Peyer's patch (tissue), 4 donors: ENCODE measurements at regions not wholly inside any gene's neighbourhood (a gene's known extent, or its start where the extent isn't known, plus 50 kb on each side); places are given as distances from the start of the nearest gene placed in this dataset.
"Not testable (repeated sequence)": the region's sequence is repeated elsewhere in the genome, so short reads cannot be mapped to it uniquely, and the experiment has no call there.

Experiments
- POLR2A ChIP-seq, 2 donors: fragments of 450-650 bp; IDR thresholded peaks; one replicate each; pipeline ENCODE4 v1.5.1; 2017; ENCODE audit warnings: antibody characterized with exemption in 2 of 2, mild to moderate bottlenecking in 2 of 2, moderate library complexity in 2 of 2
- TF ChIP-seq, protein P1 (sequence below), 6 experiments: fragments of 450-650 bp in 4 of 6; fragments of 200-600 bp in 2 of 6; sonication (generic) in 1 of 6; IDR thresholded peaks; one replicate each; pipeline ENCODE4 v1.5.1; 2017 to 2019; ENCODE audit warnings: antibody characterized with exemption in 6 of 6, mild to moderate bottlenecking in 3 of 6, moderate library complexity in 1 of 6

- TF ChIP-seq, protein P1, sequence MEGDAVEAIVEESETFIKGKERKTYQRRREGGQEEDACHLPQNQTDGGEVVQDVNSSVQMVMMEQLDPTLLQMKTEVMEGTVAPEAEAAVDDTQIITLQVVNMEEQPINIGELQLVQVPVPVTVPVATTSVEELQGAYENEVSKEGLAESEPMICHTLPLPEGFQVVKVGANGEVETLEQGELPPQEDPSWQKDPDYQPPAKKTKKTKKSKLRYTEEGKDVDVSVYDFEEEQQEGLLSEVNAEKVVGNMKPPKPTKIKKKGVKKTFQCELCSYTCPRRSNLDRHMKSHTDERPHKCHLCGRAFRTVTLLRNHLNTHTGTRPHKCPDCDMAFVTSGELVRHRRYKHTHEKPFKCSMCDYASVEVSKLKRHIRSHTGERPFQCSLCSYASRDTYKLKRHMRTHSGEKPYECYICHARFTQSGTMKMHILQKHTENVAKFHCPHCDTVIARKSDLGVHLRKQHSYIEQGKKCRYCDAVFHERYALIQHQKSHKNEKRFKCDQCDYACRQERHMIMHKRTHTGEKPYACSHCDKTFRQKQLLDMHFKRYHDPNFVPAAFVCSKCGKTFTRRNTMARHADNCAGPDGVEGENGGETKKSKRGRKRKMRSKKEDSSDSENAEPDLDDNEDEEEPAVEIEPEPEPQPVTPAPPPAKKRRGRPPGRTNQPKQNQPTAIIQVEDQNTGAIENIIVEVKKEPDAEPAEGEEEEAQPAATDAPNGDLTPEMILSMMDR (IDR thresholded peaks at IDR 0.05) = not testable (repeated sequence)
- TF ChIP-seq POLR2A (IDR thresholded peaks at IDR 0.05) = not testable (repeated sequence)
These were observed 52.8 kb upstream of the MARK1 start for GRCh38 chr1:220475141-220475540.
